ENCODE measurements at regions not wholly inside any gene's neighbourhood (a gene's known extent, or its start where the extent isn't known, plus 50 kb on each side); places are given as distances from the start of the nearest gene placed in this dataset.

GRCh38 chr7:12127455-12127854, 83.6 kb upstream of the TMEM106B start:
- TF ChIP-seq CTCF (IDR thresholded peaks at IDR 0.05) = no peak
- DNase-seq (ENCODE audit: low spot score) (no peak), ATAC-seq (ENCODE audit: low FRiP score) (peak; percentile 19)

GRCh38 chr7:12130609-12131008, 80.5 kb upstream of the TMEM106B start:
- ATAC-seq (ENCODE audit: low FRiP score) (peak; percentile 48), DNase-seq (ENCODE audit: low spot score) (no peak)
- TF ChIP-seq CTCF (IDR thresholded peaks at IDR 0.05) = no peak

GRCh38 chr7:12131122-12131521, 80.0 kb upstream of the TMEM106B start:
- no peak for ATAC-seq (ENCODE audit: low FRiP score)
- TF ChIP-seq CTCF (IDR thresholded peaks at IDR 0.05) = no peak

GRCh38 chr7:12133865-12134264, 77.2 kb upstream of the TMEM106B start:
- DNase-seq (ENCODE audit: low spot score) (no peak), ATAC-seq (ENCODE audit: low FRiP score) (no peak)
- TF ChIP-seq CTCF (IDR thresholded peaks at IDR 0.05) = no peak

More at GRCh38 chr7:12131122-12131521, 80.0 kb upstream of the TMEM106B start:
- no peak for DNase-seq (ENCODE audit: low spot score)

GRCh38 chr7:12136523-12136922, 74.6 kb upstream of the TMEM106B start:
- no peak for TF ChIP-seq CTCF (IDR thresholded peaks at IDR 0.05)
- ATAC-seq (ENCODE audit: low FRiP score) = no peak

GRCh38 chr7:12137283-12137682, 73.8 kb upstream of the TMEM106B start:
- no peak for TF ChIP-seq CTCF (IDR thresholded peaks at IDR 0.05)
- ATAC-seq (ENCODE audit: low FRiP score) (no peak), DNase-seq (ENCODE audit: low spot score) (no peak)

More at GRCh38 chr7:12136523-12136922, 74.6 kb upstream of the TMEM106B start:
- DNase-seq (ENCODE audit: low spot score) = no peak

GRCh38 chr7:12138421-12138820, 72.7 kb upstream of the TMEM106B start:
- DNase-seq (ENCODE audit: low spot score) = no peak
- no peak for TF ChIP-seq CTCF (IDR thresholded peaks at IDR 0.05)
- ATAC-seq (ENCODE audit: low FRiP score) = no peak

Data from omental fat pad (tissue), 3 donors.